WTC11 (cell line): ENCODE measurements at regions not wholly inside any gene's neighbourhood (a gene's known extent, or its start where the extent isn't known, plus 50 kb on each side); places are given as distances from the start of the nearest gene placed in this dataset.
"Not testable (repeated sequence)": the region's sequence is repeated elsewhere in the genome, so short reads cannot be mapped to it uniquely, and the experiment has no call there.

Source experiments
- AFF4 ChIP-seq: sonication (generic); formaldehyde crosslinking; IDR thresholded peaks from 2 replicates; pipeline ENCODE4 v1.8.1; 2023; ENCODE audit warnings: mild to moderate bottlenecking, missing genetic modification reagents, borderline replicate concordance
- ARID4B ChIP-seq: sonication (generic); formaldehyde crosslinking; IDR thresholded peaks from 2 replicates; pipeline ENCODE4 v1.8.0; 2023; ENCODE audit warnings: missing genetic modification reagents, mild to moderate bottlenecking, borderline replicate concordance
- ATF2 ChIP-seq: sonication (generic); formaldehyde crosslinking; IDR thresholded peaks from 2 replicates; pipeline ENCODE4 v1.8.1; 2022; ENCODE audit warnings: low read depth, missing genetic modification reagents, borderline replicate concordance
- CTCF ChIP-seq: fragments of 200-600 bp; IDR thresholded peaks from 2 replicates; pipeline ENCODE4 v1.8.0; 2022; ENCODE audit warnings: antibody characterized with exemption
- JAZF1 ChIP-seq: fragments of 250-450 bp; sonication (Bioruptor Pico); IDR thresholded peaks from 2 replicates; pipeline ENCODE4 v1.9.0; 2021; ENCODE audit warnings: moderate library complexity, mild to moderate bottlenecking, inconsistent platforms
- MAX ChIP-seq: sonication (generic); formaldehyde crosslinking; IDR thresholded peaks from 2 replicates; pipeline ENCODE4 v1.8.0; 2022; ENCODE audit warnings: mild to moderate bottlenecking, missing genetic modification reagents
- NFYB ChIP-seq: sonication (generic); formaldehyde crosslinking; conservative IDR thresholded peaks from 2 replicates; pipeline ENCODE4 v1.8.0; 2022; ENCODE audit warnings: low read depth, missing genetic modification reagents
- NR3C1 ChIP-seq: sonication (generic); formaldehyde crosslinking; conservative IDR thresholded peaks from 2 replicates; pipeline ENCODE4 v1.8.1; 2023; ENCODE audit warnings: low read depth, mild to moderate bottlenecking, missing genetic modification reagents
- SMAD4 ChIP-seq: sonication (generic); formaldehyde crosslinking; IDR thresholded peaks from 2 replicates; pipeline ENCODE4 v1.8.0; 2022; ENCODE audit warnings: mild to moderate bottlenecking, missing genetic modification reagents
- TP53 ChIP-seq: sonication (generic); formaldehyde crosslinking; IDR thresholded peaks from 2 replicates; pipeline ENCODE4 v1.8.1; 2023; ENCODE audit warnings: mild to moderate bottlenecking, missing genetic modification reagents
- USF1 ChIP-seq: sonication (generic); formaldehyde crosslinking; IDR thresholded peaks from 2 replicates; pipeline ENCODE4 v1.8.0; 2022; ENCODE audit warnings: mild to moderate bottlenecking, missing genetic modification reagents

GRCh38 chr2:117337981-117338380 lies 476.5 kb upstream of the DDX18 start:
- TF ChIP-seq SMAD4 (CRISPR knock-in tag); ATF2 (CRISPR knock-in tag); TP53 (CRISPR knock-in tag); JAZF1 (CRISPR knock-in tag); CTCF; NR3C1 (CRISPR knock-in tag); USF1 (CRISPR knock-in tag); AFF4 (CRISPR knock-in tag); ARID4B (CRISPR knock-in tag); MAX; NFYB (CRISPR knock-in tag): not testable (repeated sequence)
